Cardiac muscle cell (in vitro differentiated cells and primary cell): ENCODE measurements at regions not wholly inside any gene's neighbourhood (a gene's known extent, or its start where the extent isn't known, plus 50 kb on each side); places are given as distances from the start of the nearest gene placed in this dataset.

ENCODE experiments used
- DNase-seq, 2 donors: peaks; one replicate each; pipeline versions ENCODE4 v3.0.0 to v3.0.0-alpha.2; 2010 to 2017; ENCODE audit warnings: low read depth in 1 of 2, low spot score in 1 of 2
- H3K27ac ChIP-seq: fragments of 200-600 bp; sonication (generic); 2 replicates; pipeline ENCODE4 v1.5.1; 2016
- H3K27me3 ChIP-seq: fragments of 200-600 bp; sonication (generic); 2 replicates; pipeline ENCODE4 v1.6.0; 2016; ENCODE audit warnings: control low read depth
- H3K36me3 ChIP-seq: fragments of 200-600 bp; sonication (generic); 2 replicates; pipeline ENCODE4 v1.5.1; 2016; ENCODE audit warnings: control low read depth
- H3K4me1 ChIP-seq: fragments of 200-600 bp; sonication (generic); 2 replicates; pipeline ENCODE4 v1.8.1; 2017; ENCODE audit warnings: low read depth, mild to moderate bottlenecking, mixed run types
- H3K4me3 ChIP-seq: fragments of 200-600 bp; sonication (generic); 2 replicates; pipeline ENCODE4 v1.5.1; 2016; ENCODE audit warnings: mild to moderate bottlenecking
- H3K9me3 ChIP-seq: fragments of 200-600 bp; sonication (generic); 2 replicates; pipeline ENCODE4 v1.5.1; 2017; ENCODE audit warnings: low read depth, mild to moderate bottlenecking, control low read depth
- CTCF ChIP-seq: IDR thresholded peaks from 2 replicates; pipeline ENCODE4 v1.5.1; 2012; ENCODE audit warnings: low read depth, mild to moderate bottlenecking, low read length

- H3K4me1 ChIP-seq = no peaks in the 10 kb centered on the region
- no peak for TF ChIP-seq CTCF
- no peak for DNase-seq
- no peaks in the 10 kb centered on the region for H3K36me3 ChIP-seq
- H3K9me3 ChIP-seq = no peaks in the 10 kb centered on the region
- H3K27me3 ChIP-seq = peaks cover 97% of the 10 kb centered on the region
- H3K27ac ChIP-seq = no peak overlapping the region
- no peak overlapping the region for H3K4me3 ChIP-seq
Measured at GRCh38 chr5:143641549-143642355, 170.2 kb upstream of the HMHB1 start.

DNA sequence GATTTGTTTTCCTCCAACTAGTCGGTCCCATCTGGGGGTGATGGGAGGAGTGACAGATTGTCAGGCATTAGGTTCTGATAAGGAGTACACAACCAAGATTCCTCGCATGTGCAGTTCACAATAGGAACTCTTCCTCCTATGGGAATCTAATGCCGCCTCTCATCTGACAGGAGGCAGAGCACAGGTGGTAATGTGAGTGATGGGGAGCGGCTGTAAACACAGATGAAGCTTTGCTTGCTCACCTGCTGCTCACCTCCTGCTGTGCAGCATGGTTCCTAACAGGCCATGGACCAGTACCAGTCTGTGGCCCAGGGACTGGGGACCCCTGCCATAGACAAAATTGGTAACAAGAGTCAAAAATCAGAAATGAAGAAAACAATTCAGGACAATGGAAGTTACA, 173.3 kb upstream of the HMHB1 start:
- DNase-seq = no peak
- no peak overlapping the region for H3K27ac ChIP-seq
- H3K36me3 ChIP-seq = no peaks in the 10 kb centered on the region
- no peak overlapping the region for H3K4me3 ChIP-seq
- no peaks in the 10 kb centered on the region for H3K4me1 ChIP-seq
- TF ChIP-seq CTCF = no peak
- peaks cover 96% of the 10 kb centered on the region for H3K27me3 ChIP-seq
- H3K9me3 ChIP-seq = no peaks in the 10 kb centered on the region

DNA sequence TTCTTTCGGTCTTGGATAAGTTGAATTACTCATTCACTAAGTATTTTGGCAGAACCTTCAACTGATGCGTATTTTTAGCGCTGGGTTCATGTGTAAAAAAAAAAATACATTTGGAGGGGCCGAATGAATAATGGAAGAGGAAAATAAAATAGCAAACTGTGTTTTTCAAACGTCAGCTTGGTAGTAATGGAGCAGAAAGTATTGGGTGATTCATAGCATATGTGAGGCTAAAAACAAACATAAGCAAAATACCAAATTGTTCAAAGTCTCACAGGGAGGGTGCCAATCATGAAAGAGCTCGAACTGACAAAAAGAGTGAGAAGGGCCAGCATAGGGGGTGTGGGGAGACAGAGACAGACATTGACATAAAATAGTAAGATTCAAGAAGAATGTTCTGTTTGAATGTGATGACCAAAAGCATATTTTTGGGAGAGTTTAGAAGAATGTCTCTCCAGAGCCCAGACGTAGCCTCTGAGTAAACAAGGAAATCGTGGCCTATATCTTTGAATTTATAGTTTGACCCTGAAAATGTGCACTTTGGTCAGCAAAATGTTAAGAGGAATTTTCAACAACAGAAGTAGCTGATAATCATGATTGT, 174.9 kb upstream of the HMHB1 start:
- peak in 1 of 2 donors; percentile 53 for DNase-seq
- no peak overlapping the region for H3K27ac ChIP-seq

GRCh38 chr5:143635888-143636287, 176.1 kb upstream of the HMHB1 start:
- Histone ChIP-seq H3K4me3 (no peak overlapping the region), H3K36me3 (no peaks in the 10 kb centered on the region), H3K9me3 (no peaks in the 10 kb centered on the region), H3K27me3 (peaks cover 95% of the 10 kb centered on the region), H3K4me1 (no peaks in the 10 kb centered on the region), H3K27ac (no peak overlapping the region)
- DNase-seq = no peak
- no peak for TF ChIP-seq CTCF

More for the DNA sequence above, 174.9 kb upstream of the HMHB1 start:
- no peaks in the 10 kb centered on the region for H3K4me1 ChIP-seq
- no peaks in the 10 kb centered on the region for H3K9me3 ChIP-seq
- H3K27me3 ChIP-seq = peaks cover 95% of the 10 kb centered on the region
- no peak overlapping the region for H3K4me3 ChIP-seq
- H3K36me3 ChIP-seq = no peaks in the 10 kb centered on the region
- no peak for TF ChIP-seq CTCF

DNA sequence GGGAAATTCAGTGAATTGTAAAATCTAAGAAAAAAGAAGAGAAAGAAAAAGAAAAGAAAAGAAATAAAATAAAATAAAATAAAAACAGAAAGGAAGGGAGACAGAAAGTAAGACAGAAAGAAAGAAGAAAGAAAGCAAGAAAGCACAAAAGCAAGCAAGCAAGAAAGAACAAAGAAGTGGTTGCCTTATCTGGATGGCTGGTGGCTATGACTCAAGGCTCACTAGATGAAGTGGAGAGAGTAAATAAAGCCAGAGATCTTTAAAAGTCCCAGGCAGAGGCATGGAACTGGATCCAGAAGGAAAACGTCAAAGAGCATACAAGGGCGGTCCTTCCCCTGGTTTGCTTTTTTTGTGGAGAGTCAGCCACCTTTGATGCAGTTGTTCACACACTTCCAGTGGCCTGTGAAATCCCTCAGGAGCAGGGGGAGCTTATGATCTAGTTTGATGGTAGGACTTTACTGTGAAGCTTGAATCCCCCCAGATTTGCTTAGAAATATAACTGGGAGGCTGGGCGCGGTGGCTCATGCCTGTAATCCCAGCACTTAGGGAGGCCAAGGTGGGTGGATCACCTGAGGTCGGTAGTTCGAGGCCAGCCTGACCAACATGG, 176.7 kb upstream of the HMHB1 start:
- TF ChIP-seq CTCF = no peak
- Histone ChIP-seq H3K27me3 (peaks cover 96% of the 10 kb centered on the region), H3K4me1 (peaks cover 2% of the 10 kb centered on the region), H3K27ac (no peak overlapping the region), H3K9me3 (no peaks in the 10 kb centered on the region), H3K4me3 (no peak overlapping the region), H3K36me3 (no peaks in the 10 kb centered on the region)
- peak in 1 of 2 donors; percentile 60 for DNase-seq
